ENCODE measurements at regions not wholly inside any gene's neighbourhood (a gene's known extent, or its start where the extent isn't known, plus 50 kb on each side); places are given as distances from the start of the nearest gene placed in this dataset.

DNA sequence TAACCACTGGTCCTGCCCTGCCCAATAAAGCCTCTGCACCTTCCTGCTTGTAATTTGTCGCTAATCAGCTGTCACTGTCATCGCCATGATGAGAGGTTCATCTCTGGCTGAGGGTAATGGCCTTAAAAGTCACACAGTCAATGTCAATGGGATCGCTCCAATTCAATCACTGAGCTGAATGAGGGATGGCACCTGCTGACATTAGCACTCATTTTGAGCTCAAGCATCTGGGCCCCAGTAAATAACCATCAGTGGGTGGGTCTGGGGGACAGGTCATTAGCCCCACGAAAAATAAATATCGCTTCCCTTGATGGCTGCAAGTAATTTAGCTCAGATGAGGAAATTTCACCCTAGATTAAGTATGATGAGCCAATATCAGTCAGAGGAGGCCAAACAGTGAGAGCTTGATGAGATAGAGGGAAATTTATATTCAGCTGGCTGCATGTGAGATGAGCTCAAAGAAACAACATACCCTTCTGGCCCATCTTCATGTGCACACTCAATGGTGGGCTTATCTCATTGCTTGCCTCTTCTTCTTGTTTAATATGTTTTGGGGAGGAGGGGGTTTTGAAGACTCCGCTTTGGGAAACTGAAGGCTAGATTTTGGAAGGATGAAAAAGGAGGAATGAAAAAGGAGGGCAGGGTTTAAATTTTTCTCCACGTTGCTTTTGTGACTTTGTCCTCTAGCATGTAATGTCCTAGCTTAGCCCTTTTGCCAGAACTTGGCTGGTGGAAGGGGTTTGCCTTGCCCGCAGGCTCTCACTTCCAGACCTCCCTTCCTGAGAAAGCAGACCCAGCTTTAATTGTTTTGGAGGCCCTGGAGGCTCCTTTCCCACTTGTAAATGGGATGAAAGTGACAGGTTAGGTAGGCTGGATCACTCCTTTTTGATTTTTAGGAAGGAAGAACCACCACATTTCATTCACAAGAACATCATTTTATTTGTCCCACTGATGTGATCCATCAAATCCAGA, 84.8 kb upstream of the PAQR3 start:
- no peak for DNase-seq

DNA sequence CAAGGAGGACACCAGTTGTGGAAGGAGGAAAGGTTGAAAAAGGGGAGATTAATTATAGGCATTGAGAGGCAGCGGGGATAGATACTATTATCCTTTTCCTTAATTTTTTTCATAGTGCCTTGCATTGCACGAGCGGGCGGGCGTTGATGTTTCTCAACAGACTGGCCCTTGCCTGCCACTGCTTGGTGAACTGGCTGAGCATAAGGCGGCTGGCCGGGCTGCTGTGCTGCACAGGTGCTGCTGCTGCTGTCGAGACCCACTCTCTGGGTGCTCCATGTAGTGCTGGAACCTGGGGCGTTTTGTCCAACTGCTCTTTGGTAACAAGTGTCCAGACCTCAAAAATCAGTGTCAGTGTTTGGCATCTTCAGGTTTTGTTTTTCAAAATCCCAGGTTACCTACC, 83.3 kb upstream of the PAQR3 start:
- no peak for DNase-seq

DNA sequence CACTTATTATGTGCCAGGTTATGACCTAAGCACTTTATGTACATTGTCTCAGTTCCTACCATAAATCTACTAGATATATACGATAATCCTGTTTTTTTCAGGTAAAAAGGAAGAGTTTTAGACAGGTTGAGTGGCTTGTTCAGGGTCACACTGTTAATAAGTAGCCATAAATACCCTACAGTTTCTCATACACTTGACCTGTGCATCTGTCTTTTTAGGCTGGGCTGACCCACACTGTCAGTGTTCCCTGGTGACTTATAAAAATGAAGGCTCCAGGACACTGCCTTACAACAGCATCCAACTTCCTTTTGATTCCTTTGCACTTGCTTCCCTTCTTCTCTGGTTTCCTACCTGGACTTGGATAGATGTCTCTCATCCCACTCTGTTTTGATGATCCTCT, 78.2 kb upstream of the PAQR3 start:
- DNase-seq = no peak

DNA sequence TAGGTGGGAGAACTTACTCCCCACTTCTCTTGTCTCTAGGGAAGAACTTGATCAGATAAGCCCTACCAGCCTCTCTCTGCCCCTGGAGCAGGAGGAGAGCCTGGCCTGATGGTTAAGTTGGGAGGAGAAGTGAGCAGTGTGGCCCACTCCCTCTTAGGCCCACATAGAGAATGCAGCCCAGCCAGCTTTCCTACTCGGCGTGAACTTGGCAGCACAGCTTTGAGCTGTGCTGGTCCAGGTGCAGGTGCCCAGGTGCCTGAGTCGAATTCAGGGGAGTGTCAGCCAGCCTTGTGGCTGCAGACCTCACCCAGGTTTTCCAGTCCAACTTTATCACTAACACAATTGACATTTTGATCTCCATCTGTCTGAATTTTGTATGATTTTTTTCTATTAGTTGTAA, 77.6 kb upstream of the PAQR3 start:
- DNase-seq = no peak

DNA sequence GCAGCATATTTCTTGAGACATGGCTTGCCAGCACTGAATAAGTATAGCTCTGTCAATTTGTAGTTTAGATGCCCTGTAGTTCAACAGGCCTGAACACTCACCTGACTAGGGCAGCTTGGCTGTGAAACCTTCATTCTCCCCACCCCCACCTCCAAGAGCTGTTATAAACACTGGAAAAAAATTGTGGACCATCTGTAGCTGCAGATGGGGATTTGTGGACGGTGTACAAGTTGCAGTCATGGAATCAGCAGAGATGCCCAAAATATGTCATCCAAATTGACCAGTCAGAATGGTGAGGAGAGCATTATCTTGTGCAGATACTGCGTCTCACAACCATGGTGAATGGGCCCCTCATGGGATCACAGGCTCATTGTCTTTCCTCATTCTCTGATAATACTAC, 76.2 kb upstream of the PAQR3 start:
- DNase-seq = no peak

DNA sequence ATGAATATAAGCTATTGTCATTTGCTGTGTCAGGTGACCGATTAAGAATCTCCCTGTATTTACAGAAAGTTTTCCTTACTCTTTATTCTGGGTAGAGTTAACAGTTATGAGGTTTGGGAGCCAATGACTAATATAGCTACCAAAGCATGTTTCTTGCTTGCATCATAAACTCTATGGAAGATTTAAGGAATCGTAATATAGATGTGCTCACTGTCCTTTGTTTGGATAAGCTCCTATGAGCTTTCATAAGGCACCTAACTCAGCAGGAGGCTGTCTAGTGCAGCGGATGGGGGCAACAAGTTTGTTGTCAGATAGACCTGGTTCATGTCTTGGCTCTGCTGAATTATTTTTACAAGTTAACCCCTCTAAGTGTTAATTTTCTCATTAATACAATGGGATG, 75.0 kb upstream of the PAQR3 start:
- no peak for DNase-seq

DNA sequence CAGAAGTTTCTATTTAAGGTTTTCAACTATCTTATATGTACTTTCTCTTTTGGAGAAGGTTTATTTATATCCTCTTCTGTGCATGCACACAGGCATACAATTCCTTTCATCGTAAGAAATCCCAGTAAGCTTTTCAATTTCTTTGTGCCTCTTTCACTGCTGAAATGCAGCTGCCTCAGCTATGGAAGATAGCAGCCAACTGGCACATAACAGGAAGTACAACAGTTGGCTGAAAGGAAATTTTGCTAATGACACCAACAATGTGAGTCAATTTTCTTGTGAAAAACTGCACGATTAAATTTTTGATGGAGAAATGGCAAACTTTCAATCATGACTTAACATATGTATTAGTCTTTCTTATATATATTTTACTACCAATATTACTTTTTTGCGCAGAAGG, 74.5 kb upstream of the PAQR3 start:
- no peak for DNase-seq

DNA sequence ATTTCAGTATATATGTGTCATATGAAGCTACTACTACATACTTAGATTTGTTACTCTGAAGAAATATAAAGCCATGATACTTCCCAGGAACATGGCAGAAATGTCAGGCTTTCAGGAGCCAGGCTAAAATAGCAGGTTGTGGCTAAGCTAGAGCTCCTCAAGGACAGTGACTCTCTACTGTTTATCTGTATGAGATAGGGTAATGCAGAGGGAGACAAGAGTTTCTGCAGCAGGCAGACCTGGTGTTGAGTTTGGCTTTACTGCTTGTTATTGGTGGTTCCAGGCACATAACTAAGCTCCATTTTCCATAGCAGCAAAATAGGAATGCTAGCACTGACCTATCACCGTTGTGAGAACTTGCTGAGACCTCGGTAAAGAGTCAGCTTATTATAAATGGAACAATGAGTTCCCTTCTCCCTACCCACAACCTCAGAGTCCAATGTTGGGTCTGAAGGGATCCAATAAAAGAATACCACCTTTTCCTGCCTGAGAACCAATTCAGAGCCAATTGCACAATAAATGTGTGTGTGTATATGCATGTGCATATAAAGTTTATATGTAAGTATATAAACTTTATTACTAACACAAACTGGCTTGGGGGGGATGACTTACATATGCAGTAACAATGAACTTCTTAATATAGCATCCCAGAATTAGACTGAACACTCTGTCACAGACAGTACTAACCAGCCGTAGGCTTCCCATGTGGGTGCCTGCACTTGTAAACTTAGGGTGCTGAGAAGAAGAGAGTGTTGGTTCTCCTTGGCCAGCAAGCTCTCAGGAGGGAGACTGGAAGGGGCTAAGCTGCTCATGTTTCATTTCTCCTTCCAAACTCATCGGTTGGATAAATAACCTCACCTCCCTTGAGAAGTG, 51.9 kb upstream of the PAQR3 start:
- no peak for DNase-seq

DNA sequence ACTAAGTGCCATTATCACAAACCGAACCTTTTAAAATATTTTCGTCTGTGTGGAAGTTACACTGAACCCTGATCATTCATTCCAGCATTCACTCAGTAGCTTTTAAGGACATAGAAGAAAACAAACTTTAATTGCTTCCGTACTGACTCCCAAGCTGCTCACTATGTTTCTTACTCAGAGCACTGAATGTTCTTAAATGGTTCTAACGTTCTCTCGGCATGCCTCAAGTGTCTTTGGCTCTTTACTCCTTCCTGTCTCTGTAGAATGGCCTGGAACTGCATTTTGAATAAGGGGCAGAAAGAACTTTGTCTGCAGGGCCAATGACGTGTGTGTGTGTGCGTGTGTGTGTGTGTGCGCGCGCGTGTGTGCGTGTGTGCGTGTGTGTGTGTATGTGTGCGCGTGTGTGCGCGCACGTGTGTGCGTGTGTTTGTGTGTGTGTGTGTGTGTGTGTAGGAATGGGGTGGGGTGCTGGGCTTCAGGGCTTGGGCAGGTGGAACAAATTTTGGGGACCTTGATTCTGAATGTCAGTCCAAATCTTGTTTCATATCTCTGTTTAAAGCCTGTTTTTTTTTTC, 50.5 kb upstream of the PAQR3 start:
- no peak for DNase-seq
